H1 (cell line): ENCODE measurements at regions not wholly inside any gene's neighbourhood (a gene's known extent, or its start where the extent isn't known, plus 50 kb on each side); places are given as distances from the start of the nearest gene placed in this dataset.

Experiments used
- CTCF ChIA-PET: fragments of 300-600 bp; sonication (Branson Sonifier 250); formaldehyde crosslinking; loops from one replicate; lab custom pipeline; 2021; ENCODE audit not compliant: partially characterized antibody; lab: Charles Lee
- POLR2A ChIA-PET: fragments of 300-600 bp; sonication (Branson Sonifier 250); formaldehyde crosslinking; loops from one replicate; lab custom pipeline; 2021; ENCODE audit warnings: inconsistent platforms; ENCODE audit not compliant: partially characterized antibody; lab: Charles Lee
- DNase-seq, 2 experiments: peaks; one replicate each; pipeline versions ENCODE4 v3.0.0 to v3.0.0-alpha.2; 2010 to 2022; ENCODE audit warnings: low spot score in 2 of 2, low read depth in 1 of 2, mixed read lengths in 1 of 2
- FAIRE-seq: peaks from 2 replicates; lab custom pipeline; 2011; peaks lifted over from hg19 to GRCh38; lab: Jason Lieb, UNC
- H2AFZ ChIP-seq: 2 replicates; pipeline ENCODE4 v1.8.1; 2012; ENCODE audit warnings: low read length, inconsistent platforms
- H2AK5ac ChIP-seq: 2 replicates; pipeline ENCODE4 v1.6.1; 2013; ENCODE audit warnings: low read depth, low read length
- H2BK120ac ChIP-seq: replicated peaks from 2 replicates; pipeline ENCODE3; 2013; ENCODE audit warnings: low read depth, low read length, inconsistent platforms
- H2BK12ac ChIP-seq: 2 replicates; pipeline ENCODE4 v1.6.1; 2013; ENCODE audit warnings: low read depth, low read length
- H2BK15ac ChIP-seq: 2 replicates; pipeline ENCODE4 v1.6.1; 2013; ENCODE audit warnings: low read length
- H2BK20ac ChIP-seq: 2 replicates; pipeline ENCODE4 v1.6.1; 2013; ENCODE audit warnings: low read length
- H2BK5ac ChIP-seq: 2 replicates; pipeline ENCODE4 v1.6.1; 2013; ENCODE audit warnings: low read depth, low read length
- H3K14ac ChIP-seq: 2 replicates; pipeline ENCODE4 v1.6.1; 2013; ENCODE audit warnings: inconsistent platforms; ENCODE audit not compliant: insufficient read length
- H3K18ac ChIP-seq: 2 replicates; pipeline ENCODE4 v1.6.1; 2013; ENCODE audit warnings: low read length; ENCODE audit errors: extremely low read depth
- H3K23ac ChIP-seq: 2 replicates; pipeline ENCODE4 v1.6.1; 2013; ENCODE audit warnings: inconsistent platforms; ENCODE audit not compliant: insufficient read length
- H3K23me2 ChIP-seq: 2 replicates; pipeline ENCODE4 v1.6.1; 2013; ENCODE audit warnings: low read depth, low read length
- H3K27ac ChIP-seq: 2 replicates; pipeline ENCODE4 v1.6.1; 2011; ENCODE audit warnings: low read depth, low read length, inconsistent platforms
- H3K27me3 ChIP-seq, 4 experiments: replicated peaks in 1 of 4; 1 replicate in 1 of 4; 2 replicates in 3 of 4; pipeline versions ENCODE4 v1.6.1 to v1.8.1; 2011 to 2013; ENCODE audit warnings: low read length in 3 of 4, mild to moderate bottlenecking in 3 of 4, inconsistent platforms in 2 of 4, mixed read lengths in 2 of 4, moderate library complexity in 1 of 4; ENCODE audit not compliant: control insufficient read depth in 3 of 4, insufficient read depth in 3 of 4; ENCODE audit errors: extremely low read depth in 1 of 4
- H3K36me3 ChIP-seq, 4 experiments: 2 replicates each; pipeline versions ENCODE4 v1.6.1 to v1.8.1; 2011 to 2013; ENCODE audit warnings: mild to moderate bottlenecking in 4 of 4, low read length in 3 of 4, moderate library complexity in 2 of 4, control low read depth in 1 of 4, inconsistent platforms in 1 of 4; ENCODE audit not compliant: insufficient read depth in 4 of 4, control insufficient read depth in 2 of 4
- H3K4ac ChIP-seq: replicated peaks from 2 replicates; pipeline ENCODE3; 2013; ENCODE audit warnings: low read length, low read depth, mixed read lengths, inconsistent platforms; ENCODE audit not compliant: insufficient read length
- H3K4me1 ChIP-seq, 4 experiments: replicated peaks in 1 of 4; 1 replicate in 1 of 4; 2 replicates in 3 of 4; pipeline versions ENCODE4 v1.6.1 to v1.8.1; 2011 to 2013; ENCODE audit warnings: low read length in 3 of 4, inconsistent platforms in 2 of 4, mixed read lengths in 1 of 4; ENCODE audit not compliant: insufficient read depth in 4 of 4, control insufficient read depth in 3 of 4
- H3K4me2 ChIP-seq, 2 experiments: 2 replicates each; pipeline versions ENCODE4 v1.6.1 to v1.8.1; 2011 to 2013; ENCODE audit warnings: low read depth in 2 of 2, low read length in 2 of 2, control low read depth in 1 of 2, inconsistent platforms in 1 of 2, mild to moderate bottlenecking in 1 of 2; ENCODE audit not compliant: insufficient read depth in 1 of 2
- H3K4me3 ChIP-seq, 4 experiments: fragments of 200-600, 300-600 bp in 1 of 4; sonication (generic), shearing (Covaris generic), sonication (Bioruptor Twin) in 1 of 4; 2 replicates each; pipeline versions ENCODE4 v1.5.1 to v1.8.1; 2011 to 2016; ENCODE audit warnings: low read length in 4 of 4, low read depth in 3 of 4, control low read depth in 2 of 4, inconsistent platforms in 2 of 4, mild to moderate bottlenecking in 2 of 4, mixed read lengths in 1 of 4, moderate library complexity in 1 of 4; ENCODE audit not compliant: insufficient read depth in 2 of 4; ENCODE audit errors: extremely low read depth in 1 of 4
- H3K56ac ChIP-seq: replicated peaks from 2 replicates; pipeline ENCODE3; 2013; ENCODE audit warnings: low read depth, mild to moderate bottlenecking, mixed read lengths, low read length, inconsistent platforms; ENCODE audit not compliant: insufficient read length
- H3K79me1 ChIP-seq: 2 replicates; pipeline ENCODE4 v1.6.1; 2013; ENCODE audit warnings: low read depth, low read length, control low read depth
- H3K79me2 ChIP-seq, 2 experiments: 2 replicates each; pipeline versions ENCODE4 v1.6.1 to v1.8.1; 2012 to 2013; ENCODE audit warnings: low read length in 2 of 2, mild to moderate bottlenecking in 2 of 2, inconsistent platforms in 1 of 2; ENCODE audit not compliant: insufficient read depth in 2 of 2, control insufficient read depth in 1 of 2
- H3K9ac ChIP-seq, 4 experiments: replicated peaks in 1 of 4; 1 replicate in 1 of 4; 2 replicates in 3 of 4; pipeline versions ENCODE4 v1.6.1 to v1.8.1; 2011 to 2013; ENCODE audit warnings: low read depth in 3 of 4, low read length in 3 of 4, control low read depth in 2 of 4, mild to moderate bottlenecking in 2 of 4, moderate library complexity in 2 of 4, inconsistent platforms in 1 of 4; ENCODE audit errors: extremely low read depth in 1 of 4
- H3K9me3 ChIP-seq, 2 experiments: 2 replicates each; pipeline versions ENCODE4 v1.6.1 to v1.8.1; 2012 to 2013; ENCODE audit warnings: mild to moderate bottlenecking in 2 of 2, moderate library complexity in 2 of 2, control low read depth in 1 of 2, inconsistent platforms in 1 of 2, low read depth in 1 of 2, low read length in 1 of 2, mixed read lengths in 1 of 2; ENCODE audit not compliant: insufficient read depth in 2 of 2
- H4K20me1 ChIP-seq, 2 experiments: replicated peaks in 1 of 2; 2 replicates each; pipeline versions ENCODE3 to v1.8.1; 2011 to 2013; ENCODE audit warnings: inconsistent platforms in 2 of 2, low read length in 2 of 2, mild to moderate bottlenecking in 1 of 2; ENCODE audit not compliant: insufficient read depth in 2 of 2, control insufficient read depth in 1 of 2
- H4K5ac ChIP-seq: 2 replicates; pipeline ENCODE4 v1.6.1; 2013; ENCODE audit warnings: low read length, low read depth, mixed read lengths, inconsistent platforms; ENCODE audit not compliant: insufficient read length
- H4K8ac ChIP-seq: 2 replicates; pipeline ENCODE4 v1.8.0; 2013; ENCODE audit warnings: mild to moderate bottlenecking, moderate library complexity, low read length, inconsistent platforms; ENCODE audit not compliant: insufficient read depth; ENCODE audit errors: extremely low read depth
- H4K91ac ChIP-seq: replicated peaks from 2 replicates; pipeline ENCODE3; 2013; ENCODE audit warnings: low read length, mixed read lengths, inconsistent platforms; ENCODE audit not compliant: insufficient read length
- CTBP2 ChIP-seq: IDR thresholded peaks from 2 replicates; pipeline ENCODE4 v1.7.0; 2011; ENCODE audit warnings: borderline replicate concordance, mild to moderate bottlenecking, moderate library complexity, mixed read lengths, low read length; ENCODE audit not compliant: insufficient read depth, insufficient read length
- EP300 ChIP-seq, 2 experiments: IDR thresholded peaks; 1 replicate in 1 of 2; 2 replicates in 1 of 2; pipeline ENCODE4 v1.6.1; 2011 to 2012; ENCODE audit warnings: low read depth in 2 of 2, low read length in 2 of 2, mild to moderate bottlenecking in 2 of 2, borderline replicate concordance in 1 of 2, inconsistent platforms in 1 of 2, moderate library complexity in 1 of 2
- EZH2 ChIP-seq: fragments of 200-600 bp; sonication (generic); IDR thresholded peaks from 2 replicates; pipeline ENCODE4 v1.7.1; 2012; ENCODE audit warnings: low read depth, mild to moderate bottlenecking, moderate library complexity, low read length, inconsistent platforms; ENCODE audit not compliant: severe bottlenecking
- GABPA ChIP-seq: IDR thresholded peaks from 2 replicates; pipeline ENCODE4 v1.6.1; 2011; ENCODE audit warnings: mild to moderate bottlenecking, low read length, moderate library complexity, borderline replicate concordance; ENCODE audit not compliant: insufficient read depth
- GTF2F1 ChIP-seq: IDR thresholded peaks from 2 replicates; pipeline ENCODE4 v1.6.1; 2012; ENCODE audit warnings: low read depth, low read length, improper control_type of control experiment, borderline replicate concordance
- KDM5A ChIP-seq: fragments of 200-600 bp; IDR thresholded peaks from 2 replicates; pipeline ENCODE4 v1.7.1; 2012; ENCODE audit warnings: mild to moderate bottlenecking, low read length, inconsistent platforms, mixed read lengths
- NANOG ChIP-seq: IDR thresholded peaks from 2 replicates; pipeline ENCODE4 v1.6.1; 2011; ENCODE audit warnings: low read length, low read depth, mild to moderate bottlenecking, inconsistent platforms; ENCODE audit not compliant: insufficient read depth, poor library complexity, severe bottlenecking
- RNF2 ChIP-seq: fragments of 200-900, 300-1000 bp; sonication (generic); IDR thresholded peaks from 2 replicates; pipeline ENCODE4 v1.7.1; 2016; ENCODE audit warnings: borderline replicate concordance, low read depth, mild to moderate bottlenecking, antibody characterized with exemption, low read length; ENCODE audit not compliant: poor library complexity, severe bottlenecking; ENCODE audit errors: missing control alignments
- SIN3A ChIP-seq, 2 experiments: IDR thresholded peaks in 1 of 2; conservative IDR thresholded peaks in 1 of 2; 2 replicates each; pipeline ENCODE4 v1.6.1; 2011 to 2012; ENCODE audit warnings: low read length in 2 of 2, improper control_type of control experiment in 1 of 2, low read depth in 1 of 2, mild to moderate bottlenecking in 1 of 2
- SP4 ChIP-seq: IDR thresholded peaks from 2 replicates; pipeline ENCODE4 v1.6.1; 2012; ENCODE audit warnings: low read length, inconsistent platforms
- TF ChIP-seq, protein P1 (sequence below), 3 experiments: IDR thresholded peaks; 1 replicate in 2 of 3; 2 replicates in 1 of 3; pipeline versions ENCODE4 v1.5.1 to v1.6.1; 2011; ENCODE audit warnings: low read length in 3 of 3, mild to moderate bottlenecking in 3 of 3, inconsistent platforms in 2 of 3, low read depth in 1 of 3, moderate library complexity in 1 of 3; ENCODE audit not compliant: insufficient read depth in 1 of 3; ENCODE audit errors: control extremely low read depth in 1 of 3

DNA sequence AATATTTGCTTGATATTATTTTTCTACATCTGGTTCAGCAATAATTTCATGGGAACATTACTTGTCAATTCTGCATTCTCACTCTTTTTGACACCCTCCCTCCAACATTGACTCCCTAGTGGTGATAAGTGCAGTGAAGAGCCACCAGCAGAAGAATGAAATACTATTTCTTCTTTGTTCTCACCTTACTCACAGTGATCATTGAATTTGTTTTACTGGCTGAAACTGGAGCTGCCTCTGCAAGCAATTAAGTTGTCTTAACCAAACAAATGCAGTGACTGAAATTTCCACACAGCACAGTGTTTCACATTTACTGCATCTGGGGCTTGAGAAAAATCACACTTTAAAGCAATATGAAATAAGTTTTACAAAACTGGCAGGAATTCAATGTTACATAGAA lies 189.8 kb downstream of the JRKL start:
- Histone ChIP-seq H3K56ac (no peak overlapping the region), H4K8ac (no peak overlapping the region), H3K4me2 (no peak overlapping the region), H3K23me2 (no peaks in the 10 kb centered on the region; the same call in 1 of the 2 replicates), H2AK5ac (no peak overlapping the region), H3K79me1 (no peaks in the 10 kb centered on the region), H2AFZ (no peak overlapping the region), H4K91ac (no peak overlapping the region), H3K36me3 (no peaks in the 10 kb centered on the region), H3K9ac (no peak overlapping the region), H3K4ac (no peak overlapping the region), H2BK15ac (no peak overlapping the region), H2BK20ac (no peak overlapping the region), H3K14ac (no peak overlapping the region), H3K18ac (no peak overlapping the region), H3K9me3 (no peaks in the 10 kb centered on the region), H3K27ac (no peak overlapping the region), H2BK12ac (no peak overlapping the region), H3K79me2 (no peaks in the 10 kb centered on the region), H3K4me1 (no peaks in the 10 kb centered on the region; a peak in 1 of 7 replicates), H3K27me3 (no peaks in the 10 kb centered on the region), H4K20me1 (no peaks in the 10 kb centered on the region), H3K4me3 (no peak overlapping the region), H4K5ac (no peak overlapping the region), H2BK120ac (no peak overlapping the region), H3K23ac (no peak overlapping the region), H2BK5ac (no peak overlapping the region)
- DNase-seq (no peak), FAIRE-seq (no peak)
- ChIA-PET POLR2A (no interaction called here), CTCF (interaction anchor here (1.7 kb wide), 1 partner anchor 34 kb away, joined by 5 read pairs; no protein-coding TSS in a partner anchor)
- no peak for TF ChIP-seq EP300 (IDR thresholded peaks at IDR 0.05; ENCODE audit: borderline replicate concordance in 1 of 2, low read depth in 2 of 2, low read length in 2 of 2)
- no peak for TF ChIP-seq GTF2F1
- TF ChIP-seq RNF2: no peak
- TF ChIP-seq SP4: no peak
- no peak for TF ChIP-seq KDM5A
- no peak for TF ChIP-seq SIN3A (conservative IDR thresholded peaks at IDR 0.05 in 1 of 2, IDR thresholded peaks at IDR 0.05 in 1 of 2; ENCODE audit: low read depth in 1 of 2, low read length in 2 of 2)
- TF ChIP-seq CTBP2: no peak
- TF ChIP-seq GABPA: no peak
- TF ChIP-seq NANOG: no peak
- TF ChIP-seq, protein P1, sequence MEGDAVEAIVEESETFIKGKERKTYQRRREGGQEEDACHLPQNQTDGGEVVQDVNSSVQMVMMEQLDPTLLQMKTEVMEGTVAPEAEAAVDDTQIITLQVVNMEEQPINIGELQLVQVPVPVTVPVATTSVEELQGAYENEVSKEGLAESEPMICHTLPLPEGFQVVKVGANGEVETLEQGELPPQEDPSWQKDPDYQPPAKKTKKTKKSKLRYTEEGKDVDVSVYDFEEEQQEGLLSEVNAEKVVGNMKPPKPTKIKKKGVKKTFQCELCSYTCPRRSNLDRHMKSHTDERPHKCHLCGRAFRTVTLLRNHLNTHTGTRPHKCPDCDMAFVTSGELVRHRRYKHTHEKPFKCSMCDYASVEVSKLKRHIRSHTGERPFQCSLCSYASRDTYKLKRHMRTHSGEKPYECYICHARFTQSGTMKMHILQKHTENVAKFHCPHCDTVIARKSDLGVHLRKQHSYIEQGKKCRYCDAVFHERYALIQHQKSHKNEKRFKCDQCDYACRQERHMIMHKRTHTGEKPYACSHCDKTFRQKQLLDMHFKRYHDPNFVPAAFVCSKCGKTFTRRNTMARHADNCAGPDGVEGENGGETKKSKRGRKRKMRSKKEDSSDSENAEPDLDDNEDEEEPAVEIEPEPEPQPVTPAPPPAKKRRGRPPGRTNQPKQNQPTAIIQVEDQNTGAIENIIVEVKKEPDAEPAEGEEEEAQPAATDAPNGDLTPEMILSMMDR (IDR thresholded peaks at IDR 0.05; ENCODE audit: control extremely low read depth in 1 of 3, insufficient read depth in 1 of 3, low read depth in 1 of 3, low read length in 3 of 3): no peak
- no peak for TF ChIP-seq EZH2
